ENCODE measurements at regions not wholly inside any gene's neighbourhood (a gene's known extent, or its start where the extent isn't known, plus 50 kb on each side); places are given as distances from the start of the nearest gene placed in this dataset.

- Histone ChIP-seq H3K4me2 (no peak overlapping the region), H3K9ac (no peak overlapping the region), H4K20me1 (ENCODE audit: insufficient read depth) (no peaks in the 10 kb centered on the region), H2AFZ (ENCODE audit: low read depth) (no peak overlapping the region), H3K36me3 (replicated peaks in 1 of 2; ENCODE audit: control insufficient read depth in 1 of 2, insufficient read depth in 2 of 2, low read length in 1 of 2) (no peaks in the 10 kb centered on the region), H3K9me2 (no peaks in the 10 kb centered on the region), H3F3A (replicated peaks; ENCODE audit: insufficient read depth) (no peaks in the 10 kb centered on the region), H3K27me3 (ENCODE audit: insufficient read depth) (no peaks in the 10 kb centered on the region), H3K4me1 (ENCODE audit: control insufficient read depth in 1 of 2, insufficient read depth in 2 of 2, low read depth in 1 of 2, low read length in 1 of 2) (no peaks in the 10 kb centered on the region), H3K79me2 (ENCODE audit: insufficient read depth) (no peaks in the 10 kb centered on the region), H3K27ac (ENCODE audit: low read depth in 2 of 2, low read length in 1 of 2) (no peak overlapping the region), H3K4me3 (ENCODE audit: low read depth in 2 of 2, low read length in 1 of 2) (no peak overlapping the region), H3K9me3 (no peaks in the 10 kb centered on the region)
- ChIA-PET POLR2A (no interaction called here), CTCF (no interaction called here)
- WGBS (ENCODE audit: low lambda C conversion rate): 47% methylated on average over 7 of the region's 8 CpGs
- no peak for DNase-seq
- TF ChIP-seq TAF1 (IDR thresholded peaks at IDR 0.05; ENCODE audit: borderline replicate concordance, low read depth, low read length) (no peak), RAD21 (IDR thresholded peaks at IDR 0.05; ENCODE audit: low read length) (no peak), POLR2AphosphoS5 (IDR thresholded peaks at IDR 0.05; ENCODE audit: low read depth, low read length) (no peak), SMC3 (IDR thresholded peaks at IDR 0.05; ENCODE audit: low read depth, low read length) (no peak), RCOR1 (IDR thresholded peaks at IDR 0.05; ENCODE audit: low read length) (no peak), FOXJ3 (CRISPR knock-in tag; IDR thresholded peaks at IDR 0.05) (no peak), CHD2 (IDR thresholded peaks at IDR 0.05; ENCODE audit: low read length, partially characterized antibody) (no peak), GATA2 (CRISPR knock-in tag; IDR thresholded peaks at IDR 0.05) (no peak), NFIC (IDR thresholded peaks at IDR 0.05; ENCODE audit: borderline replicate concordance) (no peak), MXI1 (IDR thresholded peaks at IDR 0.05; ENCODE audit: low read depth, low read length) (no peak), SIN3A (IDR thresholded peaks at IDR 0.05; ENCODE audit: borderline replicate concordance, low read depth, low read length) (no peak), ZBTB33 (IDR thresholded peaks at IDR 0.05; ENCODE audit: borderline replicate concordance, low read depth) (no peak), NRF1 (IDR thresholded peaks at IDR 0.05; ENCODE audit: low read depth, low read length) (no peak)
- TF ChIP-seq, protein P1, sequence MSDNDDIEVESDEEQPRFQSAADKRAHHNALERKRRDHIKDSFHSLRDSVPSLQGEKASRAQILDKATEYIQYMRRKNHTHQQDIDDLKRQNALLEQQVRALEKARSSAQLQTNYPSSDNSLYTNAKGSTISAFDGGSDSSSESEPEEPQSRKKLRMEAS (IDR thresholded peaks at IDR 0.05; ENCODE audit: low read depth): no peak
- TF ChIP-seq, protein P2, sequence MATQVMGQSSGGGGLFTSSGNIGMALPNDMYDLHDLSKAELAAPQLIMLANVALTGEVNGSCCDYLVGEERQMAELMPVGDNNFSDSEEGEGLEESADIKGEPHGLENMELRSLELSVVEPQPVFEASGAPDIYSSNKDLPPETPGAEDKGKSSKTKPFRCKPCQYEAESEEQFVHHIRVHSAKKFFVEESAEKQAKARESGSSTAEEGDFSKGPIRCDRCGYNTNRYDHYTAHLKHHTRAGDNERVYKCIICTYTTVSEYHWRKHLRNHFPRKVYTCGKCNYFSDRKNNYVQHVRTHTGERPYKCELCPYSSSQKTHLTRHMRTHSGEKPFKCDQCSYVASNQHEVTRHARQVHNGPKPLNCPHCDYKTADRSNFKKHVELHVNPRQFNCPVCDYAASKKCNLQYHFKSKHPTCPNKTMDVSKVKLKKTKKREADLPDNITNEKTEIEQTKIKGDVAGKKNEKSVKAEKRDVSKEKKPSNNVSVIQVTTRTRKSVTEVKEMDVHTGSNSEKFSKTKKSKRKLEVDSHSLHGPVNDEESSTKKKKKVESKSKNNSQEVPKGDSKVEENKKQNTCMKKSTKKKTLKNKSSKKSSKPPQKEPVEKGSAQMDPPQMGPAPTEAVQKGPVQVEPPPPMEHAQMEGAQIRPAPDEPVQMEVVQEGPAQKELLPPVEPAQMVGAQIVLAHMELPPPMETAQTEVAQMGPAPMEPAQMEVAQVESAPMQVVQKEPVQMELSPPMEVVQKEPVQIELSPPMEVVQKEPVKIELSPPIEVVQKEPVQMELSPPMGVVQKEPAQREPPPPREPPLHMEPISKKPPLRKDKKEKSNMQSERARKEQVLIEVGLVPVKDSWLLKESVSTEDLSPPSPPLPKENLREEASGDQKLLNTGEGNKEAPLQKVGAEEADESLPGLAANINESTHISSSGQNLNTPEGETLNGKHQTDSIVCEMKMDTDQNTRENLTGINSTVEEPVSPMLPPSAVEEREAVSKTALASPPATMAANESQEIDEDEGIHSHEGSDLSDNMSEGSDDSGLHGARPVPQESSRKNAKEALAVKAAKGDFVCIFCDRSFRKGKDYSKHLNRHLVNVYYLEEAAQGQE (IDR thresholded peaks at IDR 0.05; ENCODE audit: low read depth, low read length): no peak
- TF ChIP-seq, protein P3, sequence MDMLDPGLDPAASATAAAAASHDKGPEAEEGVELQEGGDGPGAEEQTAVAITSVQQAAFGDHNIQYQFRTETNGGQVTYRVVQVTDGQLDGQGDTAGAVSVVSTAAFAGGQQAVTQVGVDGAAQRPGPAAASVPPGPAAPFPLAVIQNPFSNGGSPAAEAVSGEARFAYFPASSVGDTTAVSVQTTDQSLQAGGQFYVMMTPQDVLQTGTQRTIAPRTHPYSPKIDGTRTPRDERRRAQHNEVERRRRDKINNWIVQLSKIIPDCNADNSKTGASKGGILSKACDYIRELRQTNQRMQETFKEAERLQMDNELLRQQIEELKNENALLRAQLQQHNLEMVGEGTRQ (IDR thresholded peaks at IDR 0.05; ENCODE audit: borderline replicate concordance, low read depth, low read length): no peak
- TF ChIP-seq, protein P4, sequence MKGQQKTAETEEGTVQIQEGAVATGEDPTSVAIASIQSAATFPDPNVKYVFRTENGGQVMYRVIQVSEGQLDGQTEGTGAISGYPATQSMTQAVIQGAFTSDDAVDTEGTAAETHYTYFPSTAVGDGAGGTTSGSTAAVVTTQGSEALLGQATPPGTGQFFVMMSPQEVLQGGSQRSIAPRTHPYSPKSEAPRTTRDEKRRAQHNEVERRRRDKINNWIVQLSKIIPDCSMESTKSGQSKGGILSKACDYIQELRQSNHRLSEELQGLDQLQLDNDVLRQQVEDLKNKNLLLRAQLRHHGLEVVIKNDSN (IDR thresholded peaks at IDR 0.05; ENCODE audit: borderline replicate concordance, low read depth): no peak
Observed at GRCh38 chr6:15148356-15148946, 97.4 kb upstream of the JARID2 start.

Measured in SK-N-SH (cell line).